T-cell (primary cell): ENCODE measurements at regions not wholly inside any gene's neighbourhood (a gene's known extent, or its start where the extent isn't known, plus 50 kb on each side); places are given as distances from the start of the nearest gene placed in this dataset.

Source experiments
- ATAC-seq, 4 experiments: fragments of 200-7000 bp in 3 of 4; fragments of 150-1000 bp in 1 of 4; cut with Tn5 transposase; replicated peaks in 1 of 4; 1 replicate in 3 of 4; 2 replicates in 1 of 4; pipeline ENCODE4 v1.10.0; 2021; ENCODE audit warnings: moderate library complexity in 3 of 4, mild to moderate bottlenecking in 2 of 4, moderate number of reproducible peaks in 1 of 4
- CTCF ChIA-PET, 2 donors: fragments of 300-600 bp; sonication (Branson Sonifier 250); formaldehyde crosslinking; loops; one replicate each; lab custom pipeline; 2022; ENCODE audit warnings: antibody characterized with exemption in 2 of 2; lab: Charles Lee
- POLR2A ChIA-PET, 2 donors: fragments of 300-600 bp; sonication (Branson Sonifier 250); formaldehyde crosslinking; loops; one replicate each; lab custom pipeline; 2022; ENCODE audit warnings: antibody characterized with exemption in 2 of 2; lab: Charles Lee
- DNase-seq, 35 experiments: peaks; one replicate each; pipeline versions ENCODE4 v3.0.0 to v3.0.0-alpha.2; 2013 to 2023
- H3K27ac ChIP-seq: one replicate; pipeline ENCODE4 v1.5.1; 2013; ENCODE audit warnings: low read length
- H3K27me3 ChIP-seq, 2 experiments: replicated peaks in 1 of 2; 1 replicate in 1 of 2; 2 replicates in 1 of 2; pipeline versions ENCODE4 v1.6.1 to v1.7.0; 2013; ENCODE audit warnings: low read length in 1 of 2, mixed read lengths in 1 of 2; ENCODE audit not compliant: control insufficient read depth in 2 of 2, insufficient read depth in 2 of 2; ENCODE audit errors: extremely low read depth in 1 of 2
- H3K36me3 ChIP-seq, 2 donors: 1 replicate in 1 of 2; 2 replicates in 1 of 2; pipeline versions ENCODE4 v1.6.1 to v1.7.0; 2013; ENCODE audit warnings: low read length in 1 of 2; ENCODE audit not compliant: control insufficient read depth in 2 of 2, insufficient read depth in 1 of 2; ENCODE audit errors: extremely low read depth in 1 of 2
- H3K4me1 ChIP-seq, 2 experiments: 1 replicate in 1 of 2; 2 replicates in 1 of 2; pipeline versions ENCODE4 v1.6.1 to v1.7.0; 2013; ENCODE audit warnings: low read length in 2 of 2, mixed read lengths in 1 of 2; ENCODE audit not compliant: insufficient read depth in 2 of 2, control insufficient read depth in 1 of 2; ENCODE audit errors: extremely low read depth in 1 of 2
- H3K4me3 ChIP-seq, 2 donors: 1 replicate in 1 of 2; 2 replicates in 1 of 2; pipeline versions ENCODE4 v1.5.1 to v1.7.0; 2013; ENCODE audit warnings: mild to moderate bottlenecking in 2 of 2, low read length in 1 of 2, moderate library complexity in 1 of 2; ENCODE audit not compliant: control insufficient read depth in 1 of 2; ENCODE audit errors: extremely low read depth in 1 of 2
- H3K9me3 ChIP-seq: 2 replicates; pipeline ENCODE4 v1.7.0; 2013
- H3K27ac Mint-ChIP-seq, 2 donors: one replicate each; pipeline ENCODE4 v1.8.0; 2020 to 2021; ENCODE audit warnings: mild to moderate bottlenecking in 2 of 2, mixed read lengths in 2 of 2
- H3K27me3 Mint-ChIP-seq, 2 donors: one replicate each; pipeline ENCODE4 v1.8.0; 2021 to 2022; ENCODE audit warnings: mixed read lengths in 2 of 2
- H3K36me3 Mint-ChIP-seq: one replicate; pipeline ENCODE4 v1.8.0; 2021; ENCODE audit warnings: mixed read lengths
- H3K4me1 Mint-ChIP-seq, 3 donors: one replicate each; pipeline ENCODE4 v1.8.0; 2020 to 2022; ENCODE audit warnings: mixed read lengths in 3 of 3, mild to moderate bottlenecking in 1 of 3
- H3K4me3 Mint-ChIP-seq, 3 donors: one replicate each; pipeline ENCODE4 v1.8.0; 2020 to 2022; ENCODE audit warnings: mild to moderate bottlenecking in 3 of 3, mixed read lengths in 3 of 3, moderate library complexity in 3 of 3
- H3K9me3 Mint-ChIP-seq, 3 donors: one replicate each; pipeline ENCODE4 v1.8.0; 2020 to 2022; ENCODE audit warnings: mixed read lengths in 3 of 3
- WGBS: methylation state at CpG from one replicate; pipeline ENCODE4 v1.1.5; 2013; ENCODE audit warnings: missing lambda C conversion rate; ENCODE audit not compliant: insufficient coverage; 5-methylcytosine and 5-hydroxymethylcytosine counted together

GRCh38 chr11:112596324-112596723 is 335.7 kb upstream of the PLET1 start:
- H3K36me3 ChIP-seq: no peaks in the 10 kb centered on the region
- H3K27me3 ChIP-seq: no peaks in the 10 kb centered on the region
- CTCF ChIA-PET: interaction anchor here in 1 of 2 donors (2.5 kb wide), 1 partner anchor 8 kb away, joined by 10 read pairs; no protein-coding TSS in a partner anchor
- no peaks in the 10 kb centered on the region for H3K9me3 Mint-ChIP-seq
- H3K4me3 ChIP-seq: no peak overlapping the region
- ATAC-seq: no peak
- no peak overlapping the region for H3K27ac ChIP-seq
- peaks cover 4 to 6% of the 10 kb centered on the region in 2 donors for H3K27me3 Mint-ChIP-seq
- H3K9me3 ChIP-seq: no peaks in the 10 kb centered on the region
- H3K36me3 Mint-ChIP-seq: no peaks in the 10 kb centered on the region
- H3K27ac Mint-ChIP-seq: no peak overlapping the region
- H3K4me1 ChIP-seq: peaks cover 0 to 7% of the 10 kb centered on the region in 2 experiments
- POLR2A ChIA-PET: no interaction called here
- DNase-seq: no peak
- H3K4me1 Mint-ChIP-seq: peaks cover 4 to 6% (median 5%) of the 10 kb centered on the region in 3 donors
- no peak overlapping the region for H3K4me3 Mint-ChIP-seq

GRCh38 chr11:112597286-112597790 is 336.7 kb upstream of the PLET1 start:
- Mint-ChIP-seq H3K4me1 (peaks cover 4 to 6% (median 5%) of the 10 kb centered on the region in 3 donors), H3K27ac (no peak overlapping the region), H3K4me3 (no peak overlapping the region), H3K36me3 (no peaks in the 10 kb centered on the region), H3K27me3 (peaks cover 4 to 6% of the 10 kb centered on the region in 2 donors), H3K9me3 (no peaks in the 10 kb centered on the region)
- Histone ChIP-seq H3K27ac (no peak overlapping the region), H3K36me3 (no peaks in the 10 kb centered on the region), H3K9me3 (no peaks in the 10 kb centered on the region), H3K4me1 (peaks cover 0 to 7% of the 10 kb centered on the region in 2 experiments), H3K4me3 (no peak overlapping the region), H3K27me3 (no peaks in the 10 kb centered on the region)
- ATAC-seq (no peak), DNase-seq (no peak)
- POLR2A ChIA-PET: no interaction called here
- no CpG with 5 or more reads among the region's 2 CpGs for WGBS
- CTCF ChIA-PET: interaction anchor here in 1 of 2 donors (1.1 to 2.5 kb wide), 2 partner anchors 9 to 12 kb away, joined by 3 to 10 read pairs; no protein-coding TSS in a partner anchor

GRCh38 chr11:112599265-112599664 is 338.6 kb upstream of the PLET1 start:
- Mint-ChIP-seq H3K4me1 (peaks cover 4 to 6% (median 5%) of the 10 kb centered on the region in 3 donors), H3K36me3 (no peaks in the 10 kb centered on the region), H3K27me3 (peaks cover 6 to 9% of the 10 kb centered on the region in 2 donors), H3K9me3 (no peaks in the 10 kb centered on the region), H3K4me3 (no peak overlapping the region), H3K27ac (no peak overlapping the region)
- Histone ChIP-seq H3K27me3 (peaks cover 0 to 2% of the 10 kb centered on the region in 2 experiments), H3K4me3 (no peak overlapping the region), H3K9me3 (no peaks in the 10 kb centered on the region), H3K27ac (no peak overlapping the region), H3K36me3 (no peaks in the 10 kb centered on the region), H3K4me1 (peaks cover 0 to 7% of the 10 kb centered on the region in 2 experiments)
- no peak for ATAC-seq
- POLR2A ChIA-PET: no interaction called here
- CTCF ChIA-PET: interaction anchor here in 1 of 2 donors (1.4 kb wide), 1 partner anchor 11 kb away, joined by 3 read pairs; no protein-coding TSS in a partner anchor
- DNase-seq: no peak

- Mint-ChIP-seq H3K4me3 (no peak overlapping the region), H3K36me3 (no peaks in the 10 kb centered on the region), H3K27me3 (peaks cover 13% of the 10 kb centered on the region in 2 donors), H3K9me3 (no peaks in the 10 kb centered on the region), H3K27ac (no peak overlapping the region), H3K4me1 (peaks cover 4 to 6% (median 5%) of the 10 kb centered on the region in 3 donors)
- Histone ChIP-seq H3K36me3 (no peaks in the 10 kb centered on the region), H3K4me1 (peaks cover 0 to 7% of the 10 kb centered on the region in 2 experiments), H3K27me3 (peaks cover 0 to 2% of the 10 kb centered on the region in 2 experiments), H3K27ac (no peak overlapping the region), H3K4me3 (no peak overlapping the region), H3K9me3 (no peaks in the 10 kb centered on the region)
- ChIA-PET POLR2A (interaction anchor here in 1 of 2 donors (0.5 kb wide), 1 partner anchor 42 kb away, joined by 6 read pairs; no protein-coding TSS in a partner anchor), CTCF (interaction anchor here in 1 of 2 donors (1.4 kb wide), 1 partner anchor 11 kb away, joined by 3 read pairs; no protein-coding TSS in a partner anchor)
- WGBS: 76% methylated on average over 4 of the region's 5 CpGs
- DNase-seq (no peak), ATAC-seq (no peak)
Observed at GRCh38 chr11:112599856-112600533, 339.3 kb upstream of the PLET1 start.

GRCh38 chr11:112605093-112605666 is 344.5 kb upstream of the PLET1 start:
- no peaks in the 10 kb centered on the region for H3K4me1 Mint-ChIP-seq
- H3K27me3 ChIP-seq: peaks cover 0 to 2% of the 10 kb centered on the region in 2 experiments
- H3K27ac Mint-ChIP-seq: no peak overlapping the region
- CTCF ChIA-PET: no interaction called here
- H3K9me3 ChIP-seq: no peaks in the 10 kb centered on the region
- H3K4me1 ChIP-seq: no peaks in the 10 kb centered on the region
- DNase-seq (no peak), ATAC-seq (no peak)
- H3K4me3 ChIP-seq: no peak overlapping the region
- peaks cover 13 to 42% of the 10 kb centered on the region in 2 donors for H3K27me3 Mint-ChIP-seq
- H3K4me3 Mint-ChIP-seq: no peak overlapping the region
- H3K9me3 Mint-ChIP-seq: no peaks in the 10 kb centered on the region
- no peaks in the 10 kb centered on the region for H3K36me3 ChIP-seq
- no peaks in the 10 kb centered on the region for H3K36me3 Mint-ChIP-seq
- no peak overlapping the region for H3K27ac ChIP-seq
- POLR2A ChIA-PET: no interaction called here

- Mint-ChIP-seq H3K9me3 (no peaks in the 10 kb centered on the region), H3K27ac (peak overlapping the region in 1 of 2 donors; percentile 8), H3K4me3 (no peak overlapping the region), H3K36me3 (no peaks in the 10 kb centered on the region), H3K4me1 (no peaks in the 10 kb centered on the region), H3K27me3 (peaks cover 15 to 42% of the 10 kb centered on the region in 2 donors)
- Histone ChIP-seq H3K9me3 (no peaks in the 10 kb centered on the region), H3K27ac (no peak overlapping the region), H3K4me3 (no peak overlapping the region), H3K4me1 (no peaks in the 10 kb centered on the region), H3K36me3 (no peaks in the 10 kb centered on the region), H3K27me3 (peaks cover 0 to 2% of the 10 kb centered on the region in 2 experiments)
- no peak for DNase-seq
- WGBS: 78% methylated on average over 1 of the region's 2 CpGs
- POLR2A ChIA-PET: no interaction called here
- CTCF ChIA-PET: no interaction called here
- no peak for ATAC-seq
Observed at GRCh38 chr11:112606656-112607055, 346.0 kb upstream of the PLET1 start.
